HG03558 (cell line): ENCODE measurements at regions not wholly inside any gene's neighbourhood (a gene's known extent, or its start where the extent isn't known, plus 50 kb on each side); places are given as distances from the start of the nearest gene placed in this dataset.
"Not testable (repeated sequence)": the region's sequence is repeated elsewhere in the genome, so short reads cannot be mapped to it uniquely, and the experiment has no call there.

Experiments
- ATAC-seq: cut with Tn5 transposase; IDR thresholded peaks from one replicate; pipeline ENCODE4 v1.9.1; 2021; ENCODE audit warnings: moderate number of reproducible peaks; ENCODE audit not compliant: unreplicated experiment; ENCODE audit errors: extremely low read depth

GRCh38 chr20:11672959-11673358 is 244.7 kb upstream of the BTBD3 start:
- no peak for ATAC-seq

- no peak for ATAC-seq
Measured at GRCh38 chr20:11675920-11676629, 241.6 kb upstream of the BTBD3 start.

- ATAC-seq: no peak
Measured at GRCh38 chr20:11676630-11677287, 240.9 kb upstream of the BTBD3 start.

GRCh38 chr20:11677428-11677827 is 240.3 kb upstream of the BTBD3 start:
- no peak for ATAC-seq

- ATAC-seq: no peak
Measured at GRCh38 chr20:11677836-11678235, 239.9 kb upstream of the BTBD3 start.

GRCh38 chr20:11682285-11682684 is 235.4 kb upstream of the BTBD3 start:
- ATAC-seq: no peak

GRCh38 chr20:11686195-11686594 is 231.5 kb upstream of the BTBD3 start:
- ATAC-seq: no peak

- ATAC-seq: no peak
Measured at GRCh38 chr20:11686820-11687543, 230.7 kb upstream of the BTBD3 start.

GRCh38 chr20:11687546-11688292 is 230.0 kb upstream of the BTBD3 start:
- ATAC-seq: no peak

- no peak for ATAC-seq
Measured at GRCh38 chr20:11689262-11689661, 228.4 kb upstream of the BTBD3 start.

GRCh38 chr20:11691766-11692165 is 225.9 kb upstream of the BTBD3 start:
- ATAC-seq: no peak

- ATAC-seq: no peak
Measured at GRCh38 chr20:11692567-11692966, 225.1 kb upstream of the BTBD3 start.

GRCh38 chr20:11694467-11694866 is 223.2 kb upstream of the BTBD3 start:
- ATAC-seq: no peak

- no peak for ATAC-seq
Measured at GRCh38 chr20:11697055-11697454, 220.6 kb upstream of the BTBD3 start.

- no peak for ATAC-seq
Measured at GRCh38 chr20:11697646-11698045, 220.0 kb upstream of the BTBD3 start.

- ATAC-seq: no peak
Measured at GRCh38 chr20:11698124-11698523, 219.6 kb upstream of the BTBD3 start.

GRCh38 chr20:11700831-11701230 is 216.9 kb upstream of the BTBD3 start:
- no peak for ATAC-seq

- ATAC-seq: no peak
Measured at GRCh38 chr20:11702721-11703518, 214.8 kb upstream of the BTBD3 start.

- no peak for ATAC-seq
Measured at GRCh38 chr20:11705512-11705911, 212.2 kb upstream of the BTBD3 start.

GRCh38 chr20:11708223-11708622 is 209.5 kb upstream of the BTBD3 start:
- ATAC-seq: not testable (repeated sequence)
